ENCODE measurements at regions not wholly inside any gene's neighbourhood (a gene's known extent, or its start where the extent isn't known, plus 50 kb on each side); places are given as distances from the start of the nearest gene placed in this dataset.

- no peak overlapping the region for H3K27ac ChIP-seq (ENCODE audit: low read depth, low read length)
- no peaks in the 10 kb centered on the region for H3K4me1 ChIP-seq (ENCODE audit: control insufficient read depth in 3 of 3, insufficient read depth in 3 of 3, low read length in 3 of 3)
- no peaks in the 10 kb centered on the region for H3K36me3 ChIP-seq (ENCODE audit: control insufficient read depth in 3 of 3, insufficient read depth in 3 of 3, low read length in 3 of 3)
Observed at GRCh38 chr18:24877066-24877465, 416.6 kb downstream of the HRH4 start.

GRCh38 chr18:24877546-24877945 is 417.1 kb downstream of the HRH4 start:
- Histone ChIP-seq H3K4me1 (ENCODE audit: control insufficient read depth in 3 of 3, insufficient read depth in 3 of 3, low read length in 3 of 3) (no peaks in the 10 kb centered on the region), H3K9ac (ENCODE audit: low read depth in 1 of 3, low read length in 3 of 3) (no peak overlapping the region), H3K4me3 (ENCODE audit: low read length in 3 of 3) (no peak overlapping the region), H3K9me3 (ENCODE audit: control insufficient read depth in 3 of 3, low read length in 3 of 3) (peaks cover 0 to 4% (median 0%) of the 10 kb centered on the region in 3 donors), H3K36me3 (ENCODE audit: control insufficient read depth in 3 of 3, insufficient read depth in 3 of 3, low read length in 3 of 3) (no peaks in the 10 kb centered on the region), H3K27me3 (ENCODE audit: control insufficient read depth in 3 of 3, insufficient read depth in 3 of 3, low read length in 3 of 3) (no peaks in the 10 kb centered on the region), H3K27ac (ENCODE audit: low read depth, low read length) (no peak overlapping the region)

More at GRCh38 chr18:24877066-24877465, 416.6 kb downstream of the HRH4 start:
- peaks cover 0 to 4% (median 0%) of the 10 kb centered on the region in 3 donors for H3K9me3 ChIP-seq (ENCODE audit: control insufficient read depth in 3 of 3, low read length in 3 of 3)
- H3K9ac ChIP-seq (ENCODE audit: low read depth in 1 of 3, low read length in 3 of 3) = no peak overlapping the region
- H3K4me3 ChIP-seq (ENCODE audit: low read length in 3 of 3) = no peak overlapping the region
- no peaks in the 10 kb centered on the region for H3K27me3 ChIP-seq (ENCODE audit: control insufficient read depth in 3 of 3, insufficient read depth in 3 of 3, low read length in 3 of 3)

- H3K9ac ChIP-seq (ENCODE audit: low read depth in 1 of 3, low read length in 3 of 3) = no peak overlapping the region
- H3K27me3 ChIP-seq (ENCODE audit: control insufficient read depth in 3 of 3, insufficient read depth in 3 of 3, low read length in 3 of 3) = no peaks in the 10 kb centered on the region
- H3K36me3 ChIP-seq (ENCODE audit: control insufficient read depth in 3 of 3, insufficient read depth in 3 of 3, low read length in 3 of 3) = no peaks in the 10 kb centered on the region
- H3K9me3 ChIP-seq (ENCODE audit: control insufficient read depth in 3 of 3, low read length in 3 of 3) = peaks cover 0 to 4% (median 0%) of the 10 kb centered on the region in 3 donors
- H3K4me1 ChIP-seq (ENCODE audit: control insufficient read depth in 3 of 3, insufficient read depth in 3 of 3, low read length in 3 of 3) = no peaks in the 10 kb centered on the region
- H3K4me3 ChIP-seq (ENCODE audit: low read length in 3 of 3) = no peak overlapping the region
- H3K27ac ChIP-seq (ENCODE audit: low read depth, low read length) = no peak overlapping the region
Observed at GRCh38 chr18:24878289-24878688, 417.9 kb downstream of the HRH4 start.

- H3K4me1 ChIP-seq (ENCODE audit: control insufficient read depth in 3 of 3, insufficient read depth in 3 of 3, low read length in 3 of 3) = no peaks in the 10 kb centered on the region
Observed at GRCh38 chr18:24885276-24885675, 424.8 kb downstream of the HRH4 start.

GRCh38 chr18:24894880-24895279 is 434.4 kb downstream of the HRH4 start:
- Histone ChIP-seq H3K27ac (ENCODE audit: low read depth, low read length) (no peak overlapping the region), H3K36me3 (ENCODE audit: control insufficient read depth in 3 of 3, insufficient read depth in 3 of 3, low read length in 3 of 3) (no peaks in the 10 kb centered on the region), H3K4me3 (ENCODE audit: low read length in 3 of 3) (no peak overlapping the region), H3K4me1 (ENCODE audit: control insufficient read depth in 3 of 3, insufficient read depth in 3 of 3, low read length in 3 of 3) (no peaks in the 10 kb centered on the region), H3K9ac (ENCODE audit: low read depth in 1 of 3, low read length in 3 of 3) (no peak overlapping the region), H3K9me3 (ENCODE audit: control insufficient read depth in 3 of 3, low read length in 3 of 3) (no peaks in the 10 kb centered on the region), H3K27me3 (ENCODE audit: control insufficient read depth in 3 of 3, insufficient read depth in 3 of 3, low read length in 3 of 3) (no peaks in the 10 kb centered on the region)

More at GRCh38 chr18:24885276-24885675, 424.8 kb downstream of the HRH4 start:
- Histone ChIP-seq H3K36me3 (ENCODE audit: control insufficient read depth in 3 of 3, insufficient read depth in 3 of 3, low read length in 3 of 3) (no peaks in the 10 kb centered on the region), H3K27me3 (ENCODE audit: control insufficient read depth in 3 of 3, insufficient read depth in 3 of 3, low read length in 3 of 3) (no peaks in the 10 kb centered on the region), H3K9ac (ENCODE audit: low read depth in 1 of 3, low read length in 3 of 3) (no peak overlapping the region), H3K27ac (ENCODE audit: low read depth, low read length) (no peak overlapping the region), H3K9me3 (ENCODE audit: control insufficient read depth in 3 of 3, low read length in 3 of 3) (no peaks in the 10 kb centered on the region), H3K4me3 (ENCODE audit: low read length in 3 of 3) (no peak overlapping the region)

- Histone ChIP-seq H3K27ac (ENCODE audit: low read depth, low read length) (no peak overlapping the region), H3K4me3 (ENCODE audit: low read length in 3 of 3) (no peak overlapping the region), H3K9ac (ENCODE audit: low read depth in 1 of 3, low read length in 3 of 3) (no peak overlapping the region), H3K36me3 (ENCODE audit: control insufficient read depth in 3 of 3, insufficient read depth in 3 of 3, low read length in 3 of 3) (no peaks in the 10 kb centered on the region), H3K27me3 (ENCODE audit: control insufficient read depth in 3 of 3, insufficient read depth in 3 of 3, low read length in 3 of 3) (no peaks in the 10 kb centered on the region), H3K4me1 (ENCODE audit: control insufficient read depth in 3 of 3, insufficient read depth in 3 of 3, low read length in 3 of 3) (no peaks in the 10 kb centered on the region), H3K9me3 (ENCODE audit: control insufficient read depth in 3 of 3, low read length in 3 of 3) (no peaks in the 10 kb centered on the region)
Observed at GRCh38 chr18:24897461-24897860, 437.0 kb downstream of the HRH4 start.

- Histone ChIP-seq H3K27ac (ENCODE audit: low read depth, low read length) (no peak overlapping the region), H3K27me3 (ENCODE audit: control insufficient read depth in 3 of 3, insufficient read depth in 3 of 3, low read length in 3 of 3) (no peaks in the 10 kb centered on the region), H3K4me1 (ENCODE audit: control insufficient read depth in 3 of 3, insufficient read depth in 3 of 3, low read length in 3 of 3) (peaks cover 0 to 6% (median 0%) of the 10 kb centered on the region in 3 donors), H3K36me3 (ENCODE audit: control insufficient read depth in 3 of 3, insufficient read depth in 3 of 3, low read length in 3 of 3) (no peaks in the 10 kb centered on the region), H3K9ac (ENCODE audit: low read depth in 1 of 3, low read length in 3 of 3) (no peak overlapping the region), H3K4me3 (ENCODE audit: low read length in 3 of 3) (no peak overlapping the region), H3K9me3 (ENCODE audit: control insufficient read depth in 3 of 3, low read length in 3 of 3) (no peaks in the 10 kb centered on the region)
Observed at GRCh38 chr18:24910221-24910620, 441.7 kb downstream of the ZNF521 start.

- no peak overlapping the region for H3K4me3 ChIP-seq (ENCODE audit: low read length in 3 of 3)
- H3K9ac ChIP-seq (ENCODE audit: low read depth in 1 of 3, low read length in 3 of 3) = no peak overlapping the region
- H3K4me1 ChIP-seq (ENCODE audit: control insufficient read depth in 3 of 3, insufficient read depth in 3 of 3, low read length in 3 of 3) = peaks cover 0 to 6% (median 0%) of the 10 kb centered on the region in 3 donors
- H3K9me3 ChIP-seq (ENCODE audit: control insufficient read depth in 3 of 3, low read length in 3 of 3) = no peaks in the 10 kb centered on the region
- no peaks in the 10 kb centered on the region for H3K27me3 ChIP-seq (ENCODE audit: control insufficient read depth in 3 of 3, insufficient read depth in 3 of 3, low read length in 3 of 3)
- no peak overlapping the region for H3K27ac ChIP-seq (ENCODE audit: low read depth, low read length)
- H3K36me3 ChIP-seq (ENCODE audit: control insufficient read depth in 3 of 3, insufficient read depth in 3 of 3, low read length in 3 of 3) = no peaks in the 10 kb centered on the region
Observed at GRCh38 chr18:24913507-24914170, 438.3 kb downstream of the ZNF521 start.

- Histone ChIP-seq H3K27ac (ENCODE audit: low read depth, low read length) (no peak overlapping the region), H3K27me3 (ENCODE audit: control insufficient read depth in 3 of 3, insufficient read depth in 3 of 3, low read length in 3 of 3) (no peaks in the 10 kb centered on the region), H3K36me3 (ENCODE audit: control insufficient read depth in 3 of 3, insufficient read depth in 3 of 3, low read length in 3 of 3) (no peaks in the 10 kb centered on the region), H3K9me3 (ENCODE audit: control insufficient read depth in 3 of 3, low read length in 3 of 3) (no peaks in the 10 kb centered on the region), H3K9ac (ENCODE audit: low read depth in 1 of 3, low read length in 3 of 3) (no peak overlapping the region), H3K4me1 (ENCODE audit: control insufficient read depth in 3 of 3, insufficient read depth in 3 of 3, low read length in 3 of 3) (peaks cover 0 to 6% (median 0%) of the 10 kb centered on the region in 3 donors), H3K4me3 (ENCODE audit: low read length in 3 of 3) (no peak overlapping the region)
Observed at GRCh38 chr18:24914171-24914525, 437.8 kb downstream of the ZNF521 start.

- H3K4me3 ChIP-seq (ENCODE audit: low read length in 3 of 3) = no peak overlapping the region
- no peak overlapping the region for H3K27ac ChIP-seq (ENCODE audit: low read depth, low read length)
- H3K9me3 ChIP-seq (ENCODE audit: control insufficient read depth in 3 of 3, low read length in 3 of 3) = no peaks in the 10 kb centered on the region
Observed at GRCh38 chr18:24914685-24915084, 437.3 kb downstream of the ZNF521 start.

More at GRCh38 chr18:24914685-24915084, 437.3 kb downstream of the ZNF521 start:
- Histone ChIP-seq H3K9ac (ENCODE audit: low read depth in 1 of 3, low read length in 3 of 3) (no peak overlapping the region), H3K36me3 (ENCODE audit: control insufficient read depth in 3 of 3, insufficient read depth in 3 of 3, low read length in 3 of 3) (no peaks in the 10 kb centered on the region), H3K27me3 (ENCODE audit: control insufficient read depth in 3 of 3, insufficient read depth in 3 of 3, low read length in 3 of 3) (no peaks in the 10 kb centered on the region), H3K4me1 (ENCODE audit: control insufficient read depth in 3 of 3, insufficient read depth in 3 of 3, low read length in 3 of 3) (peaks cover 0 to 6% (median 0%) of the 10 kb centered on the region in 3 donors)

All from skeletal muscle tissue (tissue), 3 donors.